ENCODE measurements at regions not wholly inside any gene's neighbourhood (a gene's known extent, or its start where the extent isn't known, plus 50 kb on each side); places are given as distances from the start of the nearest gene placed in this dataset.
"Not testable (repeated sequence)": the region's sequence is repeated elsewhere in the genome, so short reads cannot be mapped to it uniquely, and the experiment has no call there.

DNA sequence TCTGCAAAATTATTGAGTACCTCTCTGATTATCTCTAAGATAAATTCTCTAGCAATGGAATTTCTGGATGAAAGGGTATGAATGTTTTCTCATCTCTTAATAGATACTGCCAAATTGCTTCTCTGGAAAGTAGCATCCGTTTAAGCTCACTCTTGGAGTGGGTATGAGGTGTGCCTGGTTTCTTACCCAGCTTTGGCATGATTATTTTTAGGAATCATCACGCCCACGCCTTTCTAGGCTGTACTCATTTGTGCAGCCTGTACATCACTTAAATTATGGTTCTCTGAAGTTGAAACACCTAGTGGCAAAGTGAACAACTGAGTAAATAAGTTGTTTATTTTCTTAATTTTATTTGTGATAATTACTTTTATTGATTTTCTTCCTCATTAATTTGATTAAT, 156.5 kb upstream of the IL12B start:
- H3K4me3 ChIP-seq (ENCODE audit: low read depth, low read length), result no peak overlapping the region
- no peaks in the 10 kb centered on the region for H3K36me3 ChIP-seq (ENCODE audit: control insufficient read depth, insufficient read depth, low read length)
- no peaks in the 10 kb centered on the region for H3K27me3 ChIP-seq (ENCODE audit: control insufficient read depth, insufficient read depth, low read length)
- no peaks in the 10 kb centered on the region for H3K9me3 ChIP-seq (ENCODE audit: control insufficient read depth, insufficient read depth, low read length)
- H3K9ac ChIP-seq (ENCODE audit: low read depth, low read length), result no peak overlapping the region
- no peaks in the 10 kb centered on the region for H3K4me1 ChIP-seq (ENCODE audit: control insufficient read depth, insufficient read depth, low read length)

DNA sequence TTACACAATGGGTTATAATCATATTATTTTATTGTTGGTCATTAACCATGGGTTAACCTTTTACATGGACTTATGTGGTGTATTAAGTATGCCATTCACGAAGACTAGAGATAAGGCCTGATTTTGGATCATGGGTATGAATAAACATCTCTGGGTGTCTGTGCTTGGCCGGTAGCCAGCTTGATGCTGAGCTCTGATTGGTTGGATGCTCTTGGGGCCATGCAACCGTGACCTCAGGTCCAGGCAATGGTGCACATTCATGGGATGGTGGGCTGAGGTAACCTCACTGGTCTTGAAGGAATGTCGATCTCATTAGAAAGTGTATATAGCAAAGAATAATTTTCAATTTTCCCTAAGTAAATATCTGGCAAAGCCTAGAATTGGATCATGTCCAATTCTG, 158.2 kb upstream of the IL12B start:
- H3K36me3 ChIP-seq (ENCODE audit: control insufficient read depth, insufficient read depth, low read length), result no peaks in the 10 kb centered on the region
- no peak overlapping the region for H3K4me3 ChIP-seq (ENCODE audit: low read depth, low read length)
- H3K27me3 ChIP-seq (ENCODE audit: control insufficient read depth, insufficient read depth, low read length), result no peaks in the 10 kb centered on the region
- H3K9ac ChIP-seq (ENCODE audit: low read depth, low read length), result no peak overlapping the region
- no peaks in the 10 kb centered on the region for H3K4me1 ChIP-seq (ENCODE audit: control insufficient read depth, insufficient read depth, low read length)
- no peaks in the 10 kb centered on the region for H3K9me3 ChIP-seq (ENCODE audit: control insufficient read depth, insufficient read depth, low read length)

DNA sequence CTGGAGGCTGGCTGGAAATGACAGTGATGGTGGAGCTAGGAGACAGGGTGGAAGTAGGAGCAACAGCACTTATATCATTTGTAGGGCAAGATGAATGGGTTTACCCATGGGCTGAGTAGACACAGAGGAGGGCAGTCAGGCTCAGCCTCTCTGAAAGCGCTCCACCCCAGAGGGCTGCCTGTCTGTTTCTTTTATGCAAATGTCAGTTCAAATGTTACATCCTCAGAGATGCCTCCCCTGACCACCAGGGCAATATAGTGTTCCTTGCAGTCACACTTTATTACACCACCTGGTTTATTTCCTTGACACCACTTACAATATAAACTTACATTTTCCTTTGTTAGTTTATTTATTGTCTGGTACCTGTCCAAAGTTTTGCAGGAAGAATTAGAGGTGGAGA, 159.5 kb upstream of the IL12B start:
- Histone ChIP-seq H3K36me3 (ENCODE audit: control insufficient read depth, insufficient read depth, low read length) (no peaks in the 10 kb centered on the region), H3K9ac (ENCODE audit: low read depth, low read length) (no peak overlapping the region), H3K4me3 (ENCODE audit: low read depth, low read length) (no peak overlapping the region), H3K4me1 (ENCODE audit: control insufficient read depth, insufficient read depth, low read length) (no peaks in the 10 kb centered on the region), H3K27me3 (ENCODE audit: control insufficient read depth, insufficient read depth, low read length) (no peaks in the 10 kb centered on the region), H3K9me3 (ENCODE audit: control insufficient read depth, insufficient read depth, low read length) (no peaks in the 10 kb centered on the region)

DNA sequence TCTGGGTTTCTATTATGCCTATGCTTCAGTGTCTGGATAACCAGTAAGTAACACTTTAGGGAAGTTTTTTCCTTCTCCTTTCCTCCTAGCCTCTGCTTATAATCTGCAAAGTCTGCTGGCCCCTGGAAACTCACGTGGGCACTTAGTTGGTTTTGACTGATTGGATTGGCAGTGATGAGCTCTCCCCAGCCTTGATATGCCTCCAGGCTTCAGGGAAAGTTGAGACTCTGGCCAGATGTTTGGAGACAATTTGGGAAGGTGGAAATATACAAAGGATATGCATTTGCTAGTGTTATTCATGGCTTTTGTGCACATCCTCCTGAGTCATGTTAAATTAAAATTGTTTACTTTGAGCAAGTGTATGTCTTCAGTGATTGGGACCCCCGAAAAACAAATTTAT, 160.2 kb upstream of the IL12B start:
- H3K27me3 ChIP-seq (ENCODE audit: control insufficient read depth, insufficient read depth, low read length), result no peaks in the 10 kb centered on the region
- H3K9ac ChIP-seq (ENCODE audit: low read depth, low read length), result no peak overlapping the region
- no peaks in the 10 kb centered on the region for H3K9me3 ChIP-seq (ENCODE audit: control insufficient read depth, insufficient read depth, low read length)
- no peaks in the 10 kb centered on the region for H3K4me1 ChIP-seq (ENCODE audit: control insufficient read depth, insufficient read depth, low read length)
- no peaks in the 10 kb centered on the region for H3K36me3 ChIP-seq (ENCODE audit: control insufficient read depth, insufficient read depth, low read length)
- no peak overlapping the region for H3K4me3 ChIP-seq (ENCODE audit: low read depth, low read length)

DNA sequence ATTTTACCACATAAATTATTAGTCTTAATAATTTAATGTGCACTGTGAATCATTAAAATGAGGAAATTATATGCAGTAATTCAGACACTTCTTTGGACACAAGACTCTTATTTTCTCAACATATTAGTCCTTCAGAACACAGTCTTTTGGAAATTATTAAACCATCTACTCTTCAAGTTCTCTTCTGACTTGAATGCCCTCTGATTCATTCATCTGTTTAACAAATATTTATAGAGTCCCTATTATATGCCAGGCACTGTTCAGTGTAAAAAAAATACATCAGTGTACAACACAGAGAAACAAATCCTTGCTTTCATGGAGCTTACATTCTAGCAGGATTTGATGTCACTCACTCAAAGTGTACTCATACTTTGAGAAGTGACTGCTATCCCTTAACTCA, 163.4 kb upstream of the IL12B start:
- H3K27me3 ChIP-seq (ENCODE audit: control insufficient read depth, insufficient read depth, low read length), result no peaks in the 10 kb centered on the region
- H3K9me3 ChIP-seq (ENCODE audit: control insufficient read depth, insufficient read depth, low read length), result no peaks in the 10 kb centered on the region
- H3K36me3 ChIP-seq (ENCODE audit: control insufficient read depth, insufficient read depth, low read length), result no peaks in the 10 kb centered on the region
- no peak overlapping the region for H3K4me3 ChIP-seq (ENCODE audit: low read depth, low read length)
- H3K4me1 ChIP-seq (ENCODE audit: control insufficient read depth, insufficient read depth, low read length), result no peaks in the 10 kb centered on the region
- H3K9ac ChIP-seq (ENCODE audit: low read depth, low read length), result no peak overlapping the region

DNA sequence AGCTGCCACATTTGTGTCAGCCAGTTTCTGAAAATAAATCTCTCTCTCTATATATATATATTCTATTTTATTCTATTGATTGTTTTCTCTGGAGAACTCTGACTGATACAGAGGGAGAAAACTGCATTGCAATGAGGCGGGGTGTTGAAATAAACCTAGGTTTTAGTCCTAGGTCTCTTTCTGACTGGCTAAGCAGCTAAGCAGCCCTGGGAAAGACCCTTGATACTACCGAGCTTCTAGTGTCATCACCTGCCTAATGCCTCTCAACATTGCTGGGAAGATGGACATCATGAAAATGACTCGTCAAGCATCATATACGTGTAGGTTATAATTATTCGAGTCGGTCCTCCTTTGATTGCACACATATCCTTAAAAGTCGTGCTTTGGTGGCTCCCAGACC, 166.5 kb upstream of the IL12B start:
- no peak overlapping the region for H3K4me3 ChIP-seq (ENCODE audit: low read depth, low read length)
- no peak overlapping the region for H3K9ac ChIP-seq (ENCODE audit: low read depth, low read length)
- no peaks in the 10 kb centered on the region for H3K27me3 ChIP-seq (ENCODE audit: control insufficient read depth, insufficient read depth, low read length)
- H3K4me1 ChIP-seq (ENCODE audit: control insufficient read depth, insufficient read depth, low read length), result no peaks in the 10 kb centered on the region
- no peaks in the 10 kb centered on the region for H3K36me3 ChIP-seq (ENCODE audit: control insufficient read depth, insufficient read depth, low read length)
- no peaks in the 10 kb centered on the region for H3K9me3 ChIP-seq (ENCODE audit: control insufficient read depth, insufficient read depth, low read length)

DNA sequence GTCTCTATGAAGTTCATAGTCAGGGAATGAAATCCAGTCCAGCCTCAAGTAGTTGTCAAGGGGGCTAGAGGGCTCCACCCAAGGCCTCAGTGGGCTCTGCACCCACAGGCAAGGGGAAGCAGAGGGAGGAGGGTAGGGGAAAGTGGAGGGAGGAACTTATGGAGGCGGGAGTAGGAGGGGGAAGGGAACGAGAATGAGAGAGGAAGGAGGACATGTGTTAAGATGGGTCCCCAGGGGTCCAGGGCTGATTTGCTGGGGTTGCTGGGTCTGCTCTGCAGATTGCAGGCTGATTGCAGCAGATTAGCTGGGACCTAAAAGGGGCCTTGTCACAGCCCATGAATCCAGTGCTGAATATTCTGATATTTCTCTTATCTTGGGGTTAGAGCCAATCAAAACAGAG, 166.9 kb upstream of the IL12B start:
- no peak overlapping the region for H3K4me3 ChIP-seq (ENCODE audit: low read depth, low read length)
- H3K9me3 ChIP-seq (ENCODE audit: control insufficient read depth, insufficient read depth, low read length), result no peaks in the 10 kb centered on the region
- H3K4me1 ChIP-seq (ENCODE audit: control insufficient read depth, insufficient read depth, low read length), result no peaks in the 10 kb centered on the region
- H3K9ac ChIP-seq (ENCODE audit: low read depth, low read length), result no peak overlapping the region
- H3K27me3 ChIP-seq (ENCODE audit: control insufficient read depth, insufficient read depth, low read length), result no peaks in the 10 kb centered on the region
- H3K36me3 ChIP-seq (ENCODE audit: control insufficient read depth, insufficient read depth, low read length), result no peaks in the 10 kb centered on the region

DNA sequence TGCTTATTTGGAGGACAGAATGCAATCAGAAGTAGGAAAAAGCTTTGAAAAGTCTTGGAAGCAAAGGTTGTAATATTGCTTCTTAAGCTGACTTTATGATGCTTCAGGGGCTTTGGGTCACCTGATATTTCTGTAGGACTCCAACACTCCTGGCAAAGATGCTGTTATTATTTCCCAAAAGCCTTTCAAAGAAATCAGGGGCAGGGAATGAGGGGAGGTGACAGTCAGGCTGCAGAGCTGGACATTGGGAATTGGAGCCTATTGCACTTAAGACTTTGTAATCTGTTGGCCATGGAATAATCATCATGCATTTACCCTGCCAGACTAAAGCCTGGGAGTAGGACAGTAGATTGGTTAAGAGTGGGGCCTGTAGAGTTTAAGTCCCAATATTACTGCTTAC, 168.3 kb upstream of the IL12B start:
- no peaks in the 10 kb centered on the region for H3K9me3 ChIP-seq (ENCODE audit: control insufficient read depth, insufficient read depth, low read length)

DNA sequence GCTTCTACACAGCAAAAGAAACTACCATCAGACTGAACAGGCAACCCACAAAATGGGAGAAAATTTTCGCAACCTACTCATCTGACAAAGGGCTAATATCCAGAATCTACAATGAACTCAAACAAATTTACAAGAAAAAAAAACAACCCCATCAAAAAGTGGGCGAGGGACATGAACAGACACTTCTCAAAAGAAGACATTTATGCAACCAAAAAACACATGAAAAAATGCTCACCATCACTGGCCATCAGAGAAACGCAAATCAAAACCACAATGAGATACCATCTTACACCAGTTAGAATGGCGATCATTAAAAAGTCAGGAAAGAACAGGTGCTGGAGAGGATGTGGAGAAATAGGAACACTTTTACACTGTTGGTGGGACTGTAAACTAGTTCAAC, 171.8 kb upstream of the IL12B start:
- H3K4me1 ChIP-seq (ENCODE audit: control insufficient read depth, insufficient read depth, low read length); H3K4me3 ChIP-seq (ENCODE audit: low read depth, low read length); H3K9ac ChIP-seq (ENCODE audit: low read depth, low read length); H3K27me3 ChIP-seq (ENCODE audit: control insufficient read depth, insufficient read depth, low read length); H3K9me3 ChIP-seq (ENCODE audit: control insufficient read depth, insufficient read depth, low read length); H3K36me3 ChIP-seq (ENCODE audit: control insufficient read depth, insufficient read depth, low read length): not testable (repeated sequence)

More for the DNA sequence above, 168.3 kb upstream of the IL12B start:
- no peaks in the 10 kb centered on the region for H3K36me3 ChIP-seq (ENCODE audit: control insufficient read depth, insufficient read depth, low read length)
- H3K9ac ChIP-seq (ENCODE audit: low read depth, low read length), result no peak overlapping the region
- no peaks in the 10 kb centered on the region for H3K4me1 ChIP-seq (ENCODE audit: control insufficient read depth, insufficient read depth, low read length)
- no peaks in the 10 kb centered on the region for H3K27me3 ChIP-seq (ENCODE audit: control insufficient read depth, insufficient read depth, low read length)
- no peak overlapping the region for H3K4me3 ChIP-seq (ENCODE audit: low read depth, low read length)

DNA sequence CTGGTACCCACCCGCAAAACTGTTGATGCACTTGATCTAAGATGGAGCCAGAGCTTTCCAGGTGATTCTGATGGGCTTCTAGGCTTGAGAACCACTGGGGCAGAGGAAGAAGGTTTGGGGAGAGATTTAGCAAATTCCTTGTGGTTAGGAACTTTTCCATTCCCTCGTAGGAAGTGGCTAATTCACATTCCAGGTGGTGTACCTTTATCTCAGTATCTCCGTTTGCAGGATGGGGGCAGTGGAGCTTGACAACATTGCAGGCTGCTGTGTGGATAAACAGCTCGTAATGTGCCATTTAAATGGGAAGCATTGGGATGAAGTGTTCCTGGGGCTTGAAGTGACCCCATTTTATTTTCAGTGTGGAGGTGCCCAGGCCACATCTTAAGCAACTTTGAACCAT, 172.9 kb upstream of the IL12B start:
- H3K4me3 ChIP-seq (ENCODE audit: low read depth, low read length), result no peak overlapping the region
- H3K27me3 ChIP-seq (ENCODE audit: control insufficient read depth, insufficient read depth, low read length), result no peaks in the 10 kb centered on the region
- H3K9me3 ChIP-seq (ENCODE audit: control insufficient read depth, insufficient read depth, low read length), result no peaks in the 10 kb centered on the region
- H3K9ac ChIP-seq (ENCODE audit: low read depth, low read length), result no peak overlapping the region
- H3K4me1 ChIP-seq (ENCODE audit: control insufficient read depth, insufficient read depth, low read length), result no peaks in the 10 kb centered on the region
- no peaks in the 10 kb centered on the region for H3K36me3 ChIP-seq (ENCODE audit: control insufficient read depth, insufficient read depth, low read length)

DNA sequence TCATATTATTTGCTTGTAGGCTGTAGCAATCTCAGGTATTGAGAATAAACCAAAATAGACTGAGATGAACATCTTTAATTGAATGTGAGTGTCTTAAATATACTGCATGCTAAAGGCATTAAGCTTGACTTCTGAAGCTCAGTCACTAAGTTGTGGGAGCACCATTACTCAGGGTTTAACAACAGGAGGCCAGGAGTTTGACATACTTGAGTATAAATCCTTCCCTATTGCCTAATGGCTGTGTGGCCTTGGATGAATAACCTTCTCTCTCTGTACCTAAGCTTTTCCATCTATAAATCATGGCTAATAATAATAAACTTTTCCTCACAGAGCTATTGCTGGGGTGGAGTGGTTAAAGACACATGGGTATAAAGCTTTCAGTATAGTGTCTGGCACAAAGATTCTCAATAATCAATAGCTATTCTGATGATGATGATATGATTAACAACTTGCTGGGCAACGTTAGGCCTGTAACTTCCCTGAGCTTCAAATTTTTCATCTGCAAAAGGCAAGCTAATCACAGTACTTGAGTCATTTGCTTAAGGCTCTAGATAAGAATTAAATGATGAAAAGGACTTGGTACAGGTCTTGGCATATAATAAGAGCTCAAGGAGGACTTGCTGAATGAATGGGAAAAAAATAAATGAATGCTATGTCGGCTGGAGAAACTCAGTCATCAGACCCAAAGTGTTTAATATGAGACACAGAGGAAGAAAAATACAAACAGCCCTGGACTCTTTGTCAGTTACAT, 174.0 kb upstream of the IL12B start:
- no peak overlapping the region for H3K9ac ChIP-seq (ENCODE audit: low read depth, low read length)
- H3K4me1 ChIP-seq (ENCODE audit: control insufficient read depth, insufficient read depth, low read length), result no peaks in the 10 kb centered on the region
- no peaks in the 10 kb centered on the region for H3K9me3 ChIP-seq (ENCODE audit: control insufficient read depth, insufficient read depth, low read length)
- no peak overlapping the region for H3K4me3 ChIP-seq (ENCODE audit: low read depth, low read length)
- no peaks in the 10 kb centered on the region for H3K36me3 ChIP-seq (ENCODE audit: control insufficient read depth, insufficient read depth, low read length)
- H3K27me3 ChIP-seq (ENCODE audit: control insufficient read depth, insufficient read depth, low read length), result no peaks in the 10 kb centered on the region

DNA sequence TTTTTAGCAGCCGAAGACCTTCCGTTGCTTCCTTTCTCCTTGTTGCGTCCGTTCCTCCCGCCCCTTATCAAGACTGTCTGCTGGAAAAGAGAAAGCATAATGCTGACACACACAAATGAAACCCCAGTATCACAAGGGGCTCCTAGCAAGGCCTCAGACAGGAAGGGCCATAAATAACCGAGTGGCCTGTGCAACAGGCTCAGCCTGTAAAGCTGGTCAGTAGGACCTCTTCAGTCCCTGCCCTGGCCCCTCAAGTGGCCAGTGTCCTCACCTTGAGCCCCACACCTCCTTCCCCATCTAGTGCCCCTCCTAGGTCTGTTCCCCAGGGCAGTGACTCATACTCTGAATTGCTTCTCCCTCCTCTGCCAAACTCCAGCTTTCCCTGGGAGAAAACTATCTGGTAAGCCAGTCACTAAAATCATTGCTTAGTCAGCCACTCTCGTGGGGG, 174.6 kb upstream of the IL12B start:
- H3K9ac ChIP-seq (ENCODE audit: low read depth, low read length), result no peak overlapping the region
- H3K4me3 ChIP-seq (ENCODE audit: low read depth, low read length), result no peak overlapping the region
- no peaks in the 10 kb centered on the region for H3K4me1 ChIP-seq (ENCODE audit: control insufficient read depth, insufficient read depth, low read length)
- H3K36me3 ChIP-seq (ENCODE audit: control insufficient read depth, insufficient read depth, low read length), result no peaks in the 10 kb centered on the region
- H3K9me3 ChIP-seq (ENCODE audit: control insufficient read depth, insufficient read depth, low read length), result no peaks in the 10 kb centered on the region
- no peaks in the 10 kb centered on the region for H3K27me3 ChIP-seq (ENCODE audit: control insufficient read depth, insufficient read depth, low read length)

Data from iPS-15b (cell line).